Stimulated activated memory B cell treated with anti-CD40 and anti-IgM and Interleukin-4, amounts not matched to agents 10 μg/mL and 1 μg/mL and 100 μg/mL, for 72 hours (primary cell): ENCODE measurements at regions not wholly inside any gene's neighbourhood (a gene's known extent, or its start where the extent isn't known, plus 50 kb on each side); places are given as distances from the start of the nearest gene placed in this dataset.
"Not testable (repeated sequence)": the region's sequence is repeated elsewhere in the genome, so short reads cannot be mapped to it uniquely, and the experiment has no call there.

Experiments used
- ATAC-seq: fragments of 150-1000 bp; cut with Tn5 transposase; 2 replicates; pipeline ENCODE4 v1.10.0; 2021
- H3K27ac Mint-ChIP-seq: one replicate; pipeline ENCODE4 v1.8.0; 2022; ENCODE audit warnings: mild to moderate bottlenecking, mixed read lengths
- H3K27me3 Mint-ChIP-seq: one replicate; pipeline ENCODE4 v1.8.0; 2022; ENCODE audit warnings: mixed read lengths
- H3K36me3 Mint-ChIP-seq: one replicate; pipeline ENCODE4 v1.8.0; 2022; ENCODE audit warnings: mixed read lengths
- H3K4me1 Mint-ChIP-seq: one replicate; pipeline ENCODE4 v1.8.0; 2022; ENCODE audit warnings: mixed read lengths
- H3K4me3 Mint-ChIP-seq: one replicate; pipeline ENCODE4 v1.8.0; 2022; ENCODE audit warnings: mild to moderate bottlenecking, moderate library complexity, mixed read lengths
- H3K9me3 Mint-ChIP-seq: one replicate; pipeline ENCODE4 v1.8.0; 2022; ENCODE audit warnings: mixed read lengths

DNA sequence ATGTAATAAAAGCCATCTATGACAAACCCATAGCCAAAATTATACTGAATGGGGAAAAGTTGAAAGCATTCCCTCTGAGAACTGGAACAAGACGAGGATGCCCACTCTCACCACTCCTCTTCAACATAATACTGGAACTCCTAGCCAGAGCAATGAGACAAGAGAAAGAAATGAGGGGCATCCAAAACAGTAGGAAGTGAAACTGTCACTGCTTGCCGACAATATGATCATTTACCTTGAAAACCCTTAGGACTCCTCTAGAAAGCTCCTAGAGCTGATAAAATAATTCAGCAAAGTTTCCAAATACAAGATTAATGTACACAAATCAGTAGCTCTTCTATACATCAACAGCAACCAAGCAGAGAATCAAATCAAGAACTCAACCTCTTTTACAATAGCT is 241.0 kb upstream of the ZEB2 start:
- not testable (repeated sequence) for H3K4me1 Mint-ChIP-seq, H3K27ac Mint-ChIP-seq, H3K9me3 Mint-ChIP-seq, ATAC-seq, H3K36me3 Mint-ChIP-seq, H3K27me3 Mint-ChIP-seq, H3K4me3 Mint-ChIP-seq

- peaks cover 7% of the 10 kb centered on the region for H3K4me1 Mint-ChIP-seq
- H3K9me3 Mint-ChIP-seq: no peaks in the 10 kb centered on the region
- no peak overlapping the region for H3K4me3 Mint-ChIP-seq
- H3K36me3 Mint-ChIP-seq: no peaks in the 10 kb centered on the region
- no peak overlapping the region for H3K27ac Mint-ChIP-seq
- ATAC-seq: no peak
- H3K27me3 Mint-ChIP-seq: no peaks in the 10 kb centered on the region
Observed at GRCh38 chr2:144759746-144760145, 239.8 kb upstream of the ZEB2 start.

GRCh38 chr2:144758196-144758595 is 238.3 kb upstream of the ZEB2 start:
- not testable (repeated sequence) for H3K9me3 Mint-ChIP-seq, H3K27ac Mint-ChIP-seq, H3K4me1 Mint-ChIP-seq, ATAC-seq, H3K4me3 Mint-ChIP-seq, H3K36me3 Mint-ChIP-seq, H3K27me3 Mint-ChIP-seq

DNA sequence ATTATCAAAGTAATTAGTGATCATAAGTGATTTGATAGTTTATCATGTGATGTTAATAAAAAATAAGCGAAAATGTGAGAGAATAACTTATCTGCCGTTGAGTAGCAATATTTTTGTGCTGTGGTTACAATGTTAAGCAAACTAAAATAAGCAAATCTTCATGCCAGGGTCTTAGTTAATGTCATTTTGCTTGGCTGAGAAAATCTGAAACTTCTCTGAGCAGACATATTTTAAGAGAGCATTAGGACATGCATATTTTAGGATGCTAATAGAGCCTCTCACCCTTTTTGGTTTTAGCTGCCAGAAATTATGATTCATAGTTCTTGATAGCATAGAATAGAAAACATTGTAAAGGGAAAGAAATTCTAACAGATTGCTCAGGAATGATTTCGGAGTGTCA is 233.5 kb upstream of the ZEB2 start:
- Mint-ChIP-seq H3K4me1 (no peaks in the 10 kb centered on the region), H3K36me3 (peaks cover 8% of the 10 kb centered on the region), H3K27me3 (no peaks in the 10 kb centered on the region), H3K4me3 (no peak overlapping the region), H3K27ac (no peak overlapping the region), H3K9me3 (peaks cover 15% of the 10 kb centered on the region)
- ATAC-seq: no peak

GRCh38 chr2:144751142-144751905 is 231.4 kb upstream of the ZEB2 start:
- H3K9me3 Mint-ChIP-seq: peaks cover 24% of the 10 kb centered on the region
- H3K27me3 Mint-ChIP-seq: peaks cover 7% of the 10 kb centered on the region
- H3K4me3 Mint-ChIP-seq: no peak overlapping the region
- ATAC-seq: no peak
- H3K4me1 Mint-ChIP-seq: no peaks in the 10 kb centered on the region
- peaks cover 14% of the 10 kb centered on the region for H3K36me3 Mint-ChIP-seq
- H3K27ac Mint-ChIP-seq: no peak overlapping the region

- Mint-ChIP-seq H3K9me3 (peaks cover 28% of the 10 kb centered on the region), H3K27ac (no peak overlapping the region), H3K27me3 (peaks cover 14% of the 10 kb centered on the region), H3K4me1 (no peaks in the 10 kb centered on the region), H3K36me3 (peaks cover 15% of the 10 kb centered on the region), H3K4me3 (no peak overlapping the region)
- no peak for ATAC-seq
Observed at GRCh38 chr2:144749188-144749587, 229.3 kb upstream of the ZEB2 start.

DNA sequence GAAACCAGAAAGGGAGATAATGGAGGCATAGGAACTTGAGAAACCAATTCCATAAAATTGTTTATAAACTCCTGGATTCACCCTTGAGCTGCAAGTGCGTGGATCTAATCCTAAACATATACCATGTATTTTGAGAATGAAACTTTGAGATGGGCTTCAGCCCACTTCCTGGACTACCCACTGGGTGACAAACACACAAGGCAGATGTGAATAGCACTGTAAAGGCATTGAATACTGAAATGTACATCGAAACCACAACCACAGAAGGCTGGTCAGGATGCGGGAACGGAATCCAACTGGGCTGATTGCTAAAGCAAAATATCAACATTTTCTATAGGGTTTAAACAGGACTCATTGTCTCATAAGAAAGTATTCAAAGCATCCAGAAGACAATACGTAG is 228.5 kb upstream of the ZEB2 start:
- ATAC-seq: no peak
- peaks cover 28% of the 10 kb centered on the region for H3K9me3 Mint-ChIP-seq
- no peak overlapping the region for H3K4me3 Mint-ChIP-seq
- peaks cover 14% of the 10 kb centered on the region for H3K27me3 Mint-ChIP-seq
- H3K27ac Mint-ChIP-seq: no peak overlapping the region
- H3K4me1 Mint-ChIP-seq: no peaks in the 10 kb centered on the region
- peaks cover 15% of the 10 kb centered on the region for H3K36me3 Mint-ChIP-seq

DNA sequence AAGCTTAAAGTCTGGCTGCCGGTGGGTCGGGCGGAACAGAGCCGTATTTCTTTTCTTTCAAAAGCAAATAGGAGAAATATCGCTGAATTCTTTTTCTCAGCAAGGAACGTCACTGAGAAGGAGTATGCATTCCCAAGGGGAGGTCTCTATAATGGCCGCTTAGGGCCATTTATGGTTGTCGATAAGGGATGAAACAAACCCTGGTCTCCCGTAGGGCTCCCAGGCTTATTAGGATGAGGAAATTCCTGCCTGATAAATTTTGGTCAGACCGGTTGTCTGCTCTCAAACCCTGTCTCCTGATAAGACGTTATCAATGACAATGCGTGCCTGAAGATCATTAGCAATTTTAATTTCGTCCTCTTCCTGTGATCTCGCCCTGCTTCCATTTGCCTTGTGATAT is 227.7 kb upstream of the ZEB2 start:
- H3K4me3 Mint-ChIP-seq: no peak overlapping the region

GRCh38 chr2:144745424-144745823 is 225.5 kb upstream of the ZEB2 start:
- ATAC-seq: no peak
- H3K4me3 Mint-ChIP-seq: no peak overlapping the region
- H3K27me3 Mint-ChIP-seq: peaks cover 14% of the 10 kb centered on the region
- H3K4me1 Mint-ChIP-seq: no peaks in the 10 kb centered on the region
- H3K27ac Mint-ChIP-seq: no peak overlapping the region
- H3K36me3 Mint-ChIP-seq: peaks cover 15% of the 10 kb centered on the region
- peaks cover 20% of the 10 kb centered on the region for H3K9me3 Mint-ChIP-seq

More for the DNA sequence above, 227.7 kb upstream of the ZEB2 start:
- Mint-ChIP-seq H3K27me3 (peaks cover 14% of the 10 kb centered on the region), H3K27ac (no peak overlapping the region), H3K36me3 (peaks cover 15% of the 10 kb centered on the region), H3K4me1 (no peaks in the 10 kb centered on the region), H3K9me3 (peaks cover 28% of the 10 kb centered on the region)
- no peak for ATAC-seq

DNA sequence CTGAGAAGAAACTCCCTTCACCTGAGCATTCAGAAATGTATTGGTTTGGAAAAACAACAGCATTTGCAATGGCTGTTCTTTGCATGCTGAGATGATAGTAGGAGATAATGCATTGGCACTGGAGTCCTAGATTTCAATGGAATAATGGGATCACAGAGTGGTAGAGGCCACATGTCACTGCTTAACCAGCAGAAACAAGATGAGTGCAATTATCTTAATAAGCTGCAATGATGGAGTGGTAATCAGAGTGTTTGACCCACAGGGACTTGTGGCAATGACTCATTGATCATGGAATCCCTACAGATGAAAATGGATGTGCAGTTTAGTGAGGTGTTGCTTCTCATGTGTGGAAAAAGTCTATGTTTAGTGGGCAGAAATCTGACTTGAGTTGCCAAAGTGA is 218.8 kb upstream of the ZEB2 start:
- H3K36me3 Mint-ChIP-seq: peaks cover 11% of the 10 kb centered on the region
- no peaks in the 10 kb centered on the region for H3K27me3 Mint-ChIP-seq
- H3K9me3 Mint-ChIP-seq: peaks cover 6% of the 10 kb centered on the region
- H3K27ac Mint-ChIP-seq: no peak overlapping the region
- no peak overlapping the region for H3K4me3 Mint-ChIP-seq
- H3K4me1 Mint-ChIP-seq: no peaks in the 10 kb centered on the region
- ATAC-seq: no peak

DNA sequence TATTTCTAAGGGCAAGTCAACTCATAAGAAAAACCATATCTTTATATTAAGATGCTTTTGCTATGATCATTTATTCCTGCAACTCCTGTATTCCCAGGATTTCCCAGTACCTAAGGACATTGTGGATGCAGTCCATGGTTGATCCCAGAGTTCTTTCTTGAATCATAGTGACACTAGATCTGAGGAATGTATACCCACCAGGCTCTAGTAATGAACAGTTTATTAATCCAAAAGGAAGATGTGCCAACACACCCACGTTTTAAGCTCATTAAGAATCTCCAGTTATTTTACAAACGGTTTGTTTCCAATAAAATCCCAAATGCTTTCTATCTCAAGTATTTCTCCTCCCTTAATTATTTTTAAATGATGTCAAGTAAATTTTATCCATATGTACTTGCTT is 210.8 kb upstream of the ZEB2 start:
- no peak for ATAC-seq
- Mint-ChIP-seq H3K27me3 (no peaks in the 10 kb centered on the region), H3K36me3 (peaks cover 11% of the 10 kb centered on the region), H3K9me3 (peaks cover 5% of the 10 kb centered on the region), H3K4me3 (no peak overlapping the region), H3K27ac (no peak overlapping the region), H3K4me1 (no peaks in the 10 kb centered on the region)

DNA sequence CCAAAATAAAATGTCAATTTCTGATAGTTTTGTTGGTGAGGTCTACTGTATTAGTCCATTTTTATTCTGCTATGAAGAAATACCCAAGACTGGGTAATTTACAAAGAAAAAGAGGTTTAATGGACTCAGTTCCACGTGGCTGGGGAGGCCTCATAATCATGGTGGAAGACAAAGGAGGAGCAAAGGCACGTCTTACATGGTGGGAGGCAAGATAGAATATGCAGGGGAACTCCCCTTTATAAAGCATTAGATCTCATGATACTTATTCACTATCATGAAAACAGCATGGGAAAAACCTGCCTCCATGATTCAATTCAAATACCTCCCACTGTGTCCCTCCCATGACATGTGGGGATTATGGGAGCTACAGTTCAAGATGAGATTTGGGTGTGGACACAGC is 204.5 kb upstream of the ZEB2 start:
- ATAC-seq, H3K27ac Mint-ChIP-seq, H3K4me3 Mint-ChIP-seq, H3K9me3 Mint-ChIP-seq, H3K36me3 Mint-ChIP-seq, H3K27me3 Mint-ChIP-seq, H3K4me1 Mint-ChIP-seq: not testable (repeated sequence)

DNA sequence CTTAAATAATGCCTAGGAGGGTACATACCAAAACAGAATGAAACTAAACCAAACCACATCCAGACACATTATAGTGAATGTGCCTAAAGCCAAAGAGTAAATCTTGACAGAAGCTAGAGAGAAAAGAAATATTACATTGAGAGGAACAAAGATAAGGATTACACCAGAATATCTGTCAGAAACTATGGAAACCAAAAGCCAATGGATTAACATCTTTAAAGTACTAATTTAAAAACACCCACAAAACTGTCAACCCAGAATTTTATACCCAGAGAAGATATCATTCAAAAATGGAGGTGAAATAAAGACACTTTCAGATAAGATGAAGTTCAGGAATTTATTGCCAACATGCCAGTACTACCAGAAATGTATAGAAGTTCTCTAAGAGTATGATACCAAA is 198.5 kb upstream of the ZEB2 start:
- H3K27ac Mint-ChIP-seq: no peak overlapping the region
- peaks cover 12% of the 10 kb centered on the region for H3K9me3 Mint-ChIP-seq
- H3K36me3 Mint-ChIP-seq: peaks cover 15% of the 10 kb centered on the region
- H3K4me3 Mint-ChIP-seq: no peak overlapping the region
- H3K4me1 Mint-ChIP-seq: no peaks in the 10 kb centered on the region
- H3K27me3 Mint-ChIP-seq: no peaks in the 10 kb centered on the region
- ATAC-seq: no peak

DNA sequence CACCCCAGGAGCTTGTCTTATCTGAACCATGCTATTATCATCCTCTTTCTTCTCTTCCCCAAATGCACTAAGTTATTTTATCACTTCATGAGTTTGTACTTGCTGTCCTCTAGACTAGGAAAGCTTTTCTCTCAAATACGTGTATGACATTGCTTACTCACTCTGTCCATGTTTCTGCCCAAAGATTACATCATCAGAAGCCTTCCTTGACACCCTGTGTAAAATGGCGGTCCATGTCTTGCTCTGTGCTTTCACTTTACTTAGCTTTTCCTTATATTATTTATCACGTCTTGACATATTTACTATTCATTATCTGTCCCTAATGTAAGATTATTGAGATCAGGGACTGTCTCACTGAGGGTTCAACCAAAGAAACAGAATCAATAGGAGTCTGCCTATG is 196.1 kb upstream of the ZEB2 start:
- Mint-ChIP-seq H3K4me3 (no peak overlapping the region), H3K27me3 (no peaks in the 10 kb centered on the region), H3K36me3 (peaks cover 15% of the 10 kb centered on the region), H3K9me3 (peaks cover 12% of the 10 kb centered on the region), H3K4me1 (no peaks in the 10 kb centered on the region), H3K27ac (no peak overlapping the region)
- no peak for ATAC-seq

DNA sequence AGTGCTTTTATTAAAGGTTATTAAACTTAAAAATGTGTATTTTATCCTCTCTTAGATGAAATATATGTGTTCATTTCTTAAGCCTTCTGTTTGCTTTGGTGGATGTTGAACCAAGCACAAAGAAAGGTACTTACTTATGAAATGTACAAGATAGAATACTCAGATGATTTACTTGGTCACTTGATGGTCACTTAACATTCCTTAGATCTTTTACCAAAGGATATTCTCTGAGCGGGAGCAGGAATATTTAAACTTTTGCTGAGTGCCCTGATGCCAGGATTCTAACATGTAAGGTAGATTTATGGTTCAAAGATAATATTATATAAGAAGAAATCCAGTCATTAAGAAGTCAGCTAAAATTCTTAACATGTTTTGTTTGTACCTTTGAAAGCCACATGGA is 193.5 kb upstream of the ZEB2 start:
- Mint-ChIP-seq H3K9me3 (peaks cover 8% of the 10 kb centered on the region), H3K27ac (no peak overlapping the region), H3K4me1 (no peaks in the 10 kb centered on the region), H3K4me3 (no peak overlapping the region), H3K27me3 (no peaks in the 10 kb centered on the region), H3K36me3 (peaks cover 13% of the 10 kb centered on the region)
- ATAC-seq: no peak

DNA sequence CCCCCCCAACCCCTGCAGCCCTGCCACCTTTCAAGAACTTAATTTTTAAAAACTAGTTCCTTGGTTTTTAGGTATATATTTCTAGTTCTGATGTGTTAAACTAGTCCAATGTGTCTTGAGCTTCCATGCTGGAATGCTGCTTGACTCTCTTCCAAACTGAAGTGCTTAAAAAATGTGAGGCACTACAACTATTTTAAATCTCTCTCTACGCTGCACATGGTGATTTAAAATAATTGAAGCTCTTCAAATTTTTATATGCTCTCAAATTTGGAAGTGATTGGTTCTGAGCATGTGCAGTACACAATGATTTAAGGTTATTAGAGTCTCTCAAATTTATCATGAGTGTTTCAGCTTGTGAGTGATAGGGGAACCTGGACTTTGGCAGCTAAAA is 192.6 kb upstream of the ZEB2 start:
- Mint-ChIP-seq H3K27ac (no peak overlapping the region), H3K4me1 (no peaks in the 10 kb centered on the region), H3K9me3 (no peaks in the 10 kb centered on the region), H3K36me3 (peaks cover 4% of the 10 kb centered on the region), H3K27me3 (no peaks in the 10 kb centered on the region), H3K4me3 (no peak overlapping the region)
- ATAC-seq: no peak
